ENCODE measurements at regions not wholly inside any gene's neighbourhood (a gene's known extent, or its start where the extent isn't known, plus 50 kb on each side); places are given as distances from the start of the nearest gene placed in this dataset.

DNA sequence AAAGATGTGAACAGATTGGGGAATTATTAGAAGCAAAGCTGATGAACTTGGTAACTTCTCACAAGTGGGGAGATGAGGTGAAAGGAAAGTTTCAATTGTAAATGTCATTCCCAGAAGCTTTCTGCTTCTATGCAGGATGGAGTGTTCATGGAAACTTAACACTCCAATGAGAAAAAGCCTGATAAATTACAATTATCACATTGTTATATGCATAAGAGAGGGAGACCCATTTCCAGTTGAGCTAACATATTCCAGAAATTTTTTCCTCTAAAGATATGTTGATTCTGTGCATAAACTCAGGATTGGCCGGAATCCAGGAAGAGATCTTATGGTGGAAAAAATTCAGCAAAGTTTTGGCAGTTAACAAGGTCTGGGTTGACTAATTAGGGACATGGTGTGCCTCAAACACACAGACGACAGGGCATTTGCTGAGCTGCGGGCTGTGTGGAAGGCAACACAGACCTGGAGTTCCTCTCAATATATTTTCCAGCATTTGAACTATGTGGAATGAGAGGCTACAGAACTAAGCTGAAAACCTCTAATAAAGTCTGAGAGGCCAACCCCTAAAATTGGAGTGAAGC lies 64.9 kb upstream of the FGF14 start:
- no peak for TF ChIP-seq EP300 (IDR thresholded peaks at IDR 0.05; ENCODE audit: low read depth)
- TF ChIP-seq, protein P1, sequence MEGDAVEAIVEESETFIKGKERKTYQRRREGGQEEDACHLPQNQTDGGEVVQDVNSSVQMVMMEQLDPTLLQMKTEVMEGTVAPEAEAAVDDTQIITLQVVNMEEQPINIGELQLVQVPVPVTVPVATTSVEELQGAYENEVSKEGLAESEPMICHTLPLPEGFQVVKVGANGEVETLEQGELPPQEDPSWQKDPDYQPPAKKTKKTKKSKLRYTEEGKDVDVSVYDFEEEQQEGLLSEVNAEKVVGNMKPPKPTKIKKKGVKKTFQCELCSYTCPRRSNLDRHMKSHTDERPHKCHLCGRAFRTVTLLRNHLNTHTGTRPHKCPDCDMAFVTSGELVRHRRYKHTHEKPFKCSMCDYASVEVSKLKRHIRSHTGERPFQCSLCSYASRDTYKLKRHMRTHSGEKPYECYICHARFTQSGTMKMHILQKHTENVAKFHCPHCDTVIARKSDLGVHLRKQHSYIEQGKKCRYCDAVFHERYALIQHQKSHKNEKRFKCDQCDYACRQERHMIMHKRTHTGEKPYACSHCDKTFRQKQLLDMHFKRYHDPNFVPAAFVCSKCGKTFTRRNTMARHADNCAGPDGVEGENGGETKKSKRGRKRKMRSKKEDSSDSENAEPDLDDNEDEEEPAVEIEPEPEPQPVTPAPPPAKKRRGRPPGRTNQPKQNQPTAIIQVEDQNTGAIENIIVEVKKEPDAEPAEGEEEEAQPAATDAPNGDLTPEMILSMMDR (IDR thresholded peaks at IDR 0.05): no peak
- no peak for TF ChIP-seq POLR2A (IDR thresholded peaks at IDR 0.05)
